Frontal cortex (tissue), 3 donors: ENCODE measurements at regions not wholly inside any gene's neighbourhood (a gene's known extent, or its start where the extent isn't known, plus 50 kb on each side); places are given as distances from the start of the nearest gene placed in this dataset.
"Not testable (repeated sequence)": the region's sequence is repeated elsewhere in the genome, so short reads cannot be mapped to it uniquely, and the experiment has no call there.

Experiments
- DNase-seq, 2 donors: peaks; one replicate each; pipeline ENCODE4 v3.0.0; 2012; ENCODE audit warnings: low spot score in 2 of 2
- FAIRE-seq: peaks from 2 replicates; lab custom pipeline; 2012; peaks lifted over from hg19 to GRCh38; lab: Jason Lieb, UNC
- donor health status: control.
- donor health status: control.
- donor health status: control.

GRCh38 chr15:77830051-77830468 is 197.3 kb upstream of the LINGO1 start:
- FAIRE-seq (no peak), DNase-seq (no peak)

GRCh38 chr15:77829331-77829730 is 196.6 kb upstream of the LINGO1 start:
- not testable (repeated sequence) for FAIRE-seq, DNase-seq

DNA sequence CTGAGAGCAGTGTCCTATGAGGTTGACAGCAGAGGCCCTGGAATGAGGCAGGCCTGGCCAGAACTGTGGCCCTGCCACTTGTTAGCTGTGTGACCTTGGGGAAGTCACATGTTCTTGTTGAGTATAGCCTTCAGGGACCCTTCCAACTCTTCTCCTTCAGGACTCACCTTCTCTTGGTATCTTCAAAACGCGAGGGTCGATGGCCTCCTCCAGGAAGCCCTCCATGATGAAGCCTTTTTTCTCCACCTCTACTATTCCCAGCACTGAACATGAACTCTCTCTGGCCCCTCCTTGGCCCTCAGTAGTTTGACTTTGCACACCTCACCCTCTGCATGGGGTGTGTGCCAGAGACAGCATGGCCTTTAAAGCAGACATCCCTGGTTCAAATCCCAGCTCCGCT is 195.1 kb upstream of the LINGO1 start:
- FAIRE-seq (no peak), DNase-seq (no peak)

- no peak for FAIRE-seq
These were observed 193.4 kb upstream of the LINGO1 start for GRCh38 chr15:77826006-77826695.

DNA sequence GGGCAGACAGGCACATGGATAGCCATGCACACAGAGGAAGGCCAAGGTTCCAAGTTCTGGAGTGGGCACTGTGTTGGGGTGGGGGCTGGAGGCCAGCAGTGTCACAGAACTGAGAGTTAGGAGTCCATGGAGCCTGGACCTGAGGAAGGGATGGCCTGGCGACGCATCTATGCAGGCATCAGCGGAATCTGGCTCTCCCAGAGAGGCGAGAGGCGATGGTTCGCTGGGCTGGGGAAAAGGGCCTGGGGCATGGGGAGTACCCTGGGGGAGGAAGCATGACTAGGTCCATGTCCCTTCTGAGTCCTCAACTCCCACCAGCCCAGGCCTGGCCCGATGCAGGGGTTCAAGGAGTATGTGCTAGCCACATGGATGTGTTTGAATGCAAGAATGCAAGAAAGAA is 192.8 kb upstream of the LINGO1 start:
- DNase-seq (no peak), FAIRE-seq (no peak)

More at GRCh38 chr15:77826006-77826695, 193.4 kb upstream of the LINGO1 start:
- DNase-seq: no peak

GRCh38 chr15:77825252-77825542 is 192.5 kb upstream of the LINGO1 start:
- FAIRE-seq (no peak), DNase-seq (no peak)

DNA sequence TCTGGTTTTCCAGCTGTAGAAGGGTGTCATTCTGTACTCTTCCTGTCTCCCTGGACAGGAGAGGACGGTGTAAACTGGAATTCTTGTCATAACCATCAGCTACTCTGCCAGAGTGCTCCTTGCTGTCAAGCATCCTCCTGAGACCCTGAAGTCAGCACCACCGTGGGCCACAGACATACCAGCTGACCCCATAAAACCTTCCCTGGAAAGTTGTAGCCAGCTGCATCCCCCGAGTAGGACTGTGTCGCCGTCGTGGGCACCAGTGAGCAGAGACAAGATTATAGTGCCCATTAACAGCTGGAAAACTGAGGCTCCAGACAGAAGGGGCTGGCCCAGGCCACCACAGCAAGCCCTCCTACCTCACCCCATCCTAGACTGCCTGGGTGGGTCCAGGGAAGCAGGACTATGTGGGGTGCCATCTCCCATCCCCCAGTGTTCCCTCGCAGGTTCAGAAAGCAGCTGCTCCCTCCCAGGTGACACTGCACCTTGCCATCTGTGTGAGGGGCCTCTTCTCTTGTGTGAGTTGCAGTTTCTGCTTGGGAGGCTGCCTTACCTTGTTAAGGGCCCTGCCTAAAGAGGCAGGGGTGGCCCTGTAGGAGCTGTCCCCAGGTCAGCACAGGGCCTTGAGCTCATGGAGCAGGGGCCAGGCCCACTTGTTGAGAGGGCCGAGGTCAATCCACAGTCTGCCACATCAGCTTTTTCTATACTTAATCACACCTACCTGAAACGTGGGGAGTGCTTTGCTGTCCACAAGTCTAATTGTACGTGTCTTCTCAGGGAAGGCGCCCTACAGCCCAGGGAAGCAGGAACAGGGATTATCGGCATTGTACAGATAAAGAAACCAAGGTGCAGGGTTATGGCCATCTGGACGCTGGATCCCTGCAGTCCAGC is 191.9 kb upstream of the LINGO1 start:
- DNase-seq (no peak), FAIRE-seq (no peak)

DNA sequence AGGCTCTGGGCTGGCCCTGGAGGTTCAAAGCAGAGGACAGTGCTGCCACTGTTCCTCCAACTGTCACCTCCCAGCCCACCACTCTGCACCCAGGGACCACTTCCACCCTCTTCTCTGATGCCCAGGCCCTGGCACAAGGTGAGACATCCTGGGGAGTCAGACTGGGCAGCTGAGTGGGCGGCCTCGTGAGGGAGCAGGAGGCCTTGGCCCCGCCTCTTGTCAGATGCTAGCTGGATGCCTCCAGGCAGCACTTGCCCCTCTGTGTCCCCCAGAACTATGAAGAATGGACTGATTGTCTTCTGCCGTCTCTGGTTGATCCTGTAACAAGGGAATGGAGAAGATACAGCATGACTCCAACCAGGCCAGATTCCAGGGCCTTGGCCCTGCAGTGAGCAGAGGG is 191.0 kb upstream of the LINGO1 start:
- DNase-seq (no peak), FAIRE-seq (no peak)

DNA sequence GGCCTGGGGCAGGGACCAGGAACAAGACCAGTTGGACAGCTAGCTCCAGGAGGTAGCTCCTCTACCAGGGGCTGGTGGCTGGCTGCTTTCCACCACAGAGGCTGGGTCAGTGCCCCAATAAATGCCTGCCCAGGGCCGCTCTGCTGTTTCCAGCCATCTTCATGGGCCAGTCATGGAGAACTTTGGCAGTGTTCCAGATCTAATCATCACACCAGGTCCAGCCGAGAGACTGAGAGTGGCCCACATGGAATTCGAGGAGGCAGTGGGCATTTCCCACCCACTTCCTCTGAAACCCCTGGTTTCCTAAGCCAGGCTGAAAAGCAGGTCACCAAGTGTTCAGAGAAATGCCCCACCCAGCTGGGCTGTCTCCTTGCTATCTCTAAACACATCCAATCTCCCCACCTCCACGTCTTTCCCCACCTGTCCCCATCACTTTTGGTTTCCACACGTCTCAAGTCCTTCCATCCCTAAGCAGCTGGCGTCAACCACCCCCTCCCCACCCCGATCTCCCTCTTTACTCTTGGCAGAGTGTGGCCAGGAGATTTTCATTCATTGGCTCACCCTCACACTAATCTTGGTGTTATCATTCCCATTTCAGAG is 190.0 kb upstream of the LINGO1 start:
- FAIRE-seq (no peak), DNase-seq (no peak)

DNA sequence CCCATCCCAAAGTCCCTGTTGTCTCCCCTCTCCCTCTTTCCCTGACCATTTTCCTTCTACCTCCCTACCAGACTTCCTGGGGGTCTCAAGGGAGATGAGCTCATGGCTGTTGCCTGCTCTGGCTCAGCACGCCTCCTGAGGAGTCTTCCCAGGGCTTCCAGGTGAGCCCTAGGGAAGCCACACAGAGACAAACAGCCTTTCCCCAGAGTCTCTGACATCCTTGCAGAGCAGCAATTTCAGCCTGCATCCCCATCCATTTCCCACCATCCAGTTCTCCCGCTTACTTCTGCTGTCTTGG is 189.2 kb upstream of the LINGO1 start:
- no peak for FAIRE-seq
- no peak for DNase-seq

DNA sequence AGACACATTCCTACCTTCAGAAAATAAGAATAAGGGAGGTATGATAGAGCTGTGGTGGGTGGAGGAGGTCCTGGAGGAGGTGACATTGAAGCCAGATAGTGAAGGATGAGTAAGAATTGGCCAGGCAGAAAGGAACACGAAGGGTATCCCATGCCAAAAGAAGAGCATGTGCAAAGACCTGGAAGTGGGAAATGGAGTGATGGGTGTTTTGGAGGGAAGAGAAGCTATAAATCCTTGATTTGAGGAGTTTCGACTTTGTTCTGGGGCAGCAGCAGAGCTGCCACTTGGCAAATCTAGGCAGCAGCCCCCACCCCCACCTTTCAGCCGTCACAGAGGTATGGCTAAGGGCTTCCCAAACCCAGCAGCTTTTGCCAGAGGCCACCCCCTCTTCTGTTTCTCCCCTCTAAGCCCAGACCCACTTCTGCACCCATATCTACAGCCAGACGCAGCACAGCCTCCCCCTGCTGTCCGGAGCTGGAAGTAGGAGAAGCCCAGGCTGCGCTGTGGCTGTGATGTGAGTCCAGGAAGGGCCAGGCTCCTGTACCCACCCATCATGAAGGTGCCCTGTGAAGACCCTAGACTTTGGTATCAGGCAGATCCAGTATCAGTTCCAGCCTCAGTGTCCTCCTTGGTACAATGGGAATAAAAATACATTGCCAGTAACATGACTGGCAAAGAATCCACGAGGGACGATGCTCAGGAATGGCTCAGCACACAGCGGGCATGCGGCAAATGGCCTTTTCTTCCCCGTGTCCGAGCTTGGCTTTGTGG is 188.7 kb upstream of the LINGO1 start:
- DNase-seq (peak; percentile 64 to 77), FAIRE-seq (no peak)

DNA sequence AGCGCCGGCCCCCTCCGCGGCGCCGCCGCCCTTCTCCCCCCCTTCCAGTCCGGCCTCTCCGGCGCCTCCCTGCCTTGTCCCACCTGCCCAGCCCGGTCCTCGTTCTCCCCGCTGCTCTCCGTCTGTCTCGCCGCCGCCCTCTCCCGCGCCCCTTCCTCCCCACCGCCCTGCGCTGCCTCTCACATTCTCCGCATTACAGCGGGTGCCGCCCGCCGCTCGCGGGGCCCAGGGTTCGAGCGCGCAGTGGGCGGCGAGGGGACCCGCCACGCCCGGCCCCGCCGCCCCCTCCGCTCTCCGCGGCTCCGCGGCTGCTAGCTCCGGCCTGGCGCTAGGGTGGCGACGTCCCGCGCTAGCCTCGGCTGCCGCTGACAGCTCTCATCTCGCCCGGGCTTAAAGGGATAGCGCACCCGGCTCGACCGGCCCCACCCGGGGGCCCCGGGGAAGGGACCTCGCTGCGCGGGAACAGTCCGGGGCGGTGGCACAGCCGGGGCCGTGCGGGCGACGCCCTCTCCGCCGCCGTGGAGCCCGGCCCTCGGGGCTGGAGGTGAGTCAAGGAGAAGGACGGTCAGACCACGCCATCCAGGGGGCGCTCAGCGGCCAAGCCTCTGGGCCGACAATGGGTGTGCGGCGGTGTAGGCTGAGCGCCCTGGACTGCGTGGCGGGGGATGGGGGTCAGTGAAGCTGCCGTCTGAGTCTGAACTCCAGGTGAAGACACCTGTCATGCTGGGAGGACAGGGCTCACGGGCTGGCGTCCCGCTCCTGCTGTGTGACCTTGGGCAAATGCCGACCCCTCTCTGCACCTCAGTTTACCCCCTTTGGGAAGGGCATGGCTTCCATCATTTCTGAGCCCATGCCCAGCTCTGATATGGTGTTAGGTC is 187.4 kb upstream of the LINGO1 start:
- FAIRE-seq (no peak), DNase-seq (peak in 1 of 2 donors; percentile 48)

- peak; percentile 50 to 57 for DNase-seq
- FAIRE-seq: no peak
These were observed 186.5 kb upstream of the LINGO1 start for GRCh38 chr15:77819048-77819850.

DNA sequence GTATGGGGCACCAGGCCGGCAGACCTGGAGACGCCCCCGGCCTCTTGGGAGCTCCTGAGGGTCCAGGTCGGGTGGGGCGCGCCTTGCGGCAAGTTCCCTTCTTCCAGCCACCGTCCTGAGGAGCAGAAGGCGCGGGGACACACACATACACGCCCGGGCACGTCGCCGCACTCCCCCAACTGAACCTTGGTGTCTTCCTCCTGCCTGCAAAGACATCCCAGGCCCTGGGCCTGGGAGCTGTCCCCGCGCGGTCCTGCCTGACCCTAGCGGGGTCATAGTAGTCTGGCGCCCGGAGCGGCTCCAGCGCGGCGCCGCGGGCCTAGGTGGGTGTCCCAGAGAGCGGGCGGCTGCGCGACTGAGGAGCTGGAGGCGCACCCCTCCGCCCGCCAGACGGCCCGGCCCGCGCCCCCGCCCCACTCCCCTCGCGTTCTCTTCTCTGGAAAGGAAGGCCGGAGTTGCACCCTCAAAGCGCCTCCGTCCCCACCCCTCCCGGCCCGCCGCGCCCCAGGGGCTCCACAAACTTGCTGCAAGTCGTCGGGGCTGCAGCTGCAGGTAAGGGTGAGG is 185.9 kb upstream of the LINGO1 start:
- DNase-seq: no peak

DNA sequence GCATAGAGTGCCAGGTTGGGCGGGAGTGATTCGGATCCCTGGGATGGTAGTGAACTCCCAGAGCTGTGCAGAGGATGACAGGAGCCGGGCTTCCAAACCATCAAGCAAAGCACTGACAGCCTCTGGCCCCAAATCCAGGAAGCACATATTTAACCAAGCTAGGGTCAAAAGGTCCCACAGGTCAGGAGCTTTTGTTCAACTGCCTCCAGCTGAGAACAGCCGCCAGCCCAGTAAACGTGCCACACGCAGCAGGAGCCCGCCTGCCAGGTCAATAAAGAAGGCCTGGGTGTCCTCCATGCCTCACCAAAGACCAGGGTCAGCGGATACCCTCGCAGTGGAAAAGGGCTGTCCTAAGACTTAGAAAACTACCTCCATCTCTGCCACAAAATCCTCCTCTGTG is 184.7 kb upstream of the LINGO1 start:
- no peak for DNase-seq
- FAIRE-seq: no peak

More for the DNA sequence above, 185.9 kb upstream of the LINGO1 start:
- no peak for FAIRE-seq

GRCh38 chr15:77816983-77817382 is 184.3 kb upstream of the LINGO1 start:
- DNase-seq (no peak), FAIRE-seq (no peak)

GRCh38 chr15:77815015-77815414 is 182.3 kb upstream of the LINGO1 start:
- FAIRE-seq (no peak), DNase-seq (no peak)

DNA sequence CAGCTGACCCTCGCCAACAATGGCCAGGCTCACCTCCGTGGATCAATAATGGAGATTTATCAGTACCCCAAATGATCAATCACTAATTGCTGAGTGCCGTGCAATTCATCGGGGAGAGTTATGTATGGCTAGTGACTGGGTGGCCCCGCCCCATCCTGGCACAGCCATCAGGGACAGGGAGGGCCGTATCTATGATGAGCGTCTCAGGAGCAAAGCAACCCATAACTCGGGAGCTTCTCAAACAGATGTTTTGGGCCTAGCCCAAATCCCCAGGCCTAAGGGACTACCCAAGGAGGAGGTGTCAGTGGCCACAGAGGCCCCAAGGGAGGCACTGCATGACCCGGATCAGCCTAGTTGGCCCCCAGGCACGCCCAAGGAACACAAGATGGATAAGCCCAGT is 180.0 kb upstream of the LINGO1 start:
- no peak for DNase-seq
- FAIRE-seq: no peak
